DND-41 (cell line): ENCODE measurements at regions not wholly inside any gene's neighbourhood (a gene's known extent, or its start where the extent isn't known, plus 50 kb on each side); places are given as distances from the start of the nearest gene placed in this dataset.

ENCODE experiments used
- ATAC-seq: fragments of 200-7000 bp; cut with Tn5 transposase; 3 replicates; pipeline ENCODE4 v1.9.1; 2021; ENCODE audit warnings: low read depth; ENCODE audit not compliant: insufficient read depth
- DNase-seq: peaks from one replicate; pipeline ENCODE4 v3.0.0-alpha.2; 2020
- H2AFZ ChIP-seq: 2 replicates; pipeline ENCODE4 v1.6.0; 2012; ENCODE audit warnings: low read depth, low read length
- H3K27ac ChIP-seq: 2 replicates; pipeline ENCODE4 v1.5.1; 2012; ENCODE audit warnings: low read length, inconsistent platforms
- H3K27me3 ChIP-seq: fragments of 200-600 bp; sonication (generic); 2 replicates; pipeline ENCODE4 v1.6.0; 2012; ENCODE audit warnings: low read length, mild to moderate bottlenecking, inconsistent platforms; ENCODE audit not compliant: insufficient read depth, poor library complexity
- H3K36me3 ChIP-seq: 2 replicates; pipeline ENCODE4 v1.5.1; 2012; ENCODE audit warnings: low read length, inconsistent platforms; ENCODE audit not compliant: insufficient read depth
- H3K4me1 ChIP-seq: 2 replicates; pipeline ENCODE4 v1.5.1; 2012; ENCODE audit warnings: mild to moderate bottlenecking, low read length; ENCODE audit not compliant: insufficient read depth
- H3K4me2 ChIP-seq: 2 replicates; pipeline ENCODE4 v1.6.0; 2012; ENCODE audit warnings: mild to moderate bottlenecking, moderate library complexity, low read length, inconsistent platforms; ENCODE audit not compliant: insufficient read depth
- H3K4me3 ChIP-seq, 2 experiments: fragments of 200-600 bp in 1 of 2; shearing (Covaris generic) in 1 of 2; 2 replicates each; pipeline ENCODE4 v1.5.1; 2012 to 2016; ENCODE audit warnings: inconsistent platforms in 2 of 2, low read length in 2 of 2, mild to moderate bottlenecking in 2 of 2, low read depth in 1 of 2, moderate library complexity in 1 of 2
- H3K79me2 ChIP-seq: 2 replicates; pipeline ENCODE4 v1.6.0; 2012; ENCODE audit warnings: low read length, inconsistent platforms; ENCODE audit not compliant: insufficient read depth
- H3K9ac ChIP-seq: 2 replicates; pipeline ENCODE4 v1.6.0; 2012; ENCODE audit warnings: low read depth, mild to moderate bottlenecking, inconsistent platforms, low read length, moderate library complexity
- H3K9me3 ChIP-seq: 2 replicates; pipeline ENCODE4 v1.5.1; 2012; ENCODE audit warnings: low read length, moderate library complexity, mild to moderate bottlenecking, inconsistent platforms; ENCODE audit not compliant: insufficient read depth, severe bottlenecking
- H4K20me1 ChIP-seq: 2 replicates; pipeline ENCODE4 v1.6.0; 2012; ENCODE audit warnings: low read length; ENCODE audit not compliant: insufficient read depth
- CTCF ChIP-seq: IDR thresholded peaks from 2 replicates; pipeline ENCODE4 v1.5.1; 2012; ENCODE audit warnings: borderline replicate concordance, low read length, moderate library complexity, mild to moderate bottlenecking; ENCODE audit not compliant: poor library complexity, severe bottlenecking; ENCODE audit errors: extremely low read depth
- EZH2 ChIP-seq: IDR thresholded peaks from 3 replicates; pipeline ENCODE4 v1.6.1; 2012; ENCODE audit warnings: borderline replicate concordance, low read depth, mild to moderate bottlenecking, moderate library complexity, low read length, inconsistent platforms; ENCODE audit not compliant: severe bottlenecking

- Histone ChIP-seq H3K79me2 (no peaks in the 10 kb centered on the region), H3K27me3 (no peaks in the 10 kb centered on the region), H3K9ac (no peak overlapping the region), H3K4me2 (no peak overlapping the region), H2AFZ (no peak overlapping the region), H4K20me1 (no peaks in the 10 kb centered on the region), H3K4me3 (no peak overlapping the region), H3K27ac (no peak overlapping the region), H3K36me3 (no peaks in the 10 kb centered on the region), H3K4me1 (no peaks in the 10 kb centered on the region), H3K9me3 (no peaks in the 10 kb centered on the region)
- no peak for ATAC-seq
- no peak for DNase-seq
- no peak for TF ChIP-seq EZH2
Measured at GRCh38 chr2:16010951-16011620, 70.7 kb downstream of the MYCN start.

- no peaks in the 10 kb centered on the region for H3K9me3 ChIP-seq
- no peaks in the 10 kb centered on the region for H3K36me3 ChIP-seq
- no peak overlapping the region for H2AFZ ChIP-seq
- DNase-seq (no peak), ATAC-seq (no peak)
- no peak overlapping the region for H3K9ac ChIP-seq
- no peaks in the 10 kb centered on the region for H3K4me1 ChIP-seq
- no peak overlapping the region for H3K4me2 ChIP-seq
- no peaks in the 10 kb centered on the region for H3K27me3 ChIP-seq
- H3K27ac ChIP-seq: no peak overlapping the region
- no peaks in the 10 kb centered on the region for H3K79me2 ChIP-seq
- H4K20me1 ChIP-seq: no peaks in the 10 kb centered on the region
- no peak overlapping the region for H3K4me3 ChIP-seq
- TF ChIP-seq CTCF: no peak
- TF ChIP-seq EZH2: no peak
Measured at GRCh38 chr2:16010011-16010410, 69.7 kb downstream of the MYCN start.

GRCh38 chr2:16009560-16009959 lies 69.2 kb downstream of the MYCN start:
- no peak overlapping the region for H3K27ac ChIP-seq
- H2AFZ ChIP-seq: no peak overlapping the region
- TF ChIP-seq EZH2 (no peak), CTCF (no peak)
- no peaks in the 10 kb centered on the region for H3K4me1 ChIP-seq
- no peaks in the 10 kb centered on the region for H3K27me3 ChIP-seq
- H3K4me3 ChIP-seq: no peak overlapping the region
- ATAC-seq: no peak
- H3K79me2 ChIP-seq: no peaks in the 10 kb centered on the region
- no peak overlapping the region for H3K9ac ChIP-seq
- H4K20me1 ChIP-seq: no peaks in the 10 kb centered on the region
- DNase-seq: no peak
- H3K9me3 ChIP-seq: no peaks in the 10 kb centered on the region
- no peak overlapping the region for H3K4me2 ChIP-seq
- H3K36me3 ChIP-seq: no peaks in the 10 kb centered on the region

- Histone ChIP-seq H3K4me2 (no peak overlapping the region), H3K4me3 (no peak overlapping the region), H2AFZ (no peak overlapping the region), H3K9ac (no peak overlapping the region), H3K27me3 (no peaks in the 10 kb centered on the region), H3K4me1 (no peaks in the 10 kb centered on the region), H3K36me3 (no peaks in the 10 kb centered on the region), H4K20me1 (no peaks in the 10 kb centered on the region), H3K27ac (no peak overlapping the region), H3K9me3 (no peaks in the 10 kb centered on the region), H3K79me2 (no peaks in the 10 kb centered on the region)
- no peak for DNase-seq
- no peak for TF ChIP-seq EZH2
- no peak for TF ChIP-seq CTCF
- ATAC-seq: no peak
Measured at GRCh38 chr2:16008856-16009255, 68.5 kb downstream of the MYCN start.
